Stimulated activated CD4-positive, alpha-beta T cell treated with anti-CD3 and anti-CD28 coated beads, Interleukin-15, amount 100 ng/mL, for 48 hours (primary cell): ENCODE measurements at regions not wholly inside any gene's neighbourhood (a gene's known extent, or its start where the extent isn't known, plus 50 kb on each side); places are given as distances from the start of the nearest gene placed in this dataset.
"Not testable (repeated sequence)": the region's sequence is repeated elsewhere in the genome, so short reads cannot be mapped to it uniquely, and the experiment has no call there.

Experiments
- DNase-seq, 2 donors: peaks; one replicate each; pipeline ENCODE4 v3.0.0-alpha.2; 2020; ENCODE audit warnings: low read depth in 2 of 2

- no peak for DNase-seq
These were observed 357.7 kb upstream of the BOD1L1 start for GRCh38 chr4:13984991-13985800.

GRCh38 chr4:13985837-13986236 is 358.3 kb upstream of the BOD1L1 start:
- DNase-seq: no peak

GRCh38 chr4:13986548-13986947 is 359.0 kb upstream of the BOD1L1 start:
- DNase-seq: no peak

GRCh38 chr4:13988353-13989305 is 361.1 kb upstream of the BOD1L1 start:
- no peak for DNase-seq

- no peak for DNase-seq
These were observed 362.0 kb upstream of the BOD1L1 start for GRCh38 chr4:13989501-13989900.

GRCh38 chr4:13990596-13991589 is 363.4 kb upstream of the BOD1L1 start:
- no peak for DNase-seq

- no peak for DNase-seq
These were observed 364.5 kb upstream of the BOD1L1 start for GRCh38 chr4:13992041-13992440.

- no peak for DNase-seq
These were observed 365.5 kb upstream of the BOD1L1 start for GRCh38 chr4:13992975-13993520.

GRCh38 chr4:13994016-13994415 is 366.5 kb upstream of the BOD1L1 start:
- DNase-seq: no peak

GRCh38 chr4:13998850-13999445 is 371.4 kb upstream of the BOD1L1 start:
- DNase-seq: no peak

- DNase-seq: no peak
These were observed 372.7 kb upstream of the BOD1L1 start for GRCh38 chr4:14000091-14000814.

GRCh38 chr4:14002331-14002730 is 374.8 kb upstream of the BOD1L1 start:
- not testable (repeated sequence) for DNase-seq

GRCh38 chr4:14008494-14008893 is 381.0 kb upstream of the BOD1L1 start:
- no peak for DNase-seq

GRCh38 chr4:14018191-14018853 is 390.8 kb upstream of the BOD1L1 start:
- DNase-seq: no peak

GRCh38 chr4:14022456-14022855 is 394.9 kb upstream of the BOD1L1 start:
- DNase-seq: no peak

- DNase-seq: no peak
These were observed 395.5 kb upstream of the BOD1L1 start for GRCh38 chr4:14023036-14023435.

GRCh38 chr4:14023896-14024295 is 396.4 kb upstream of the BOD1L1 start:
- no peak for DNase-seq

GRCh38 chr4:14025111-14025510 is 397.6 kb upstream of the BOD1L1 start:
- no peak for DNase-seq

GRCh38 chr4:14025891-14026290 is 398.4 kb upstream of the BOD1L1 start:
- no peak for DNase-seq

GRCh38 chr4:14028862-14029261 is 401.3 kb upstream of the BOD1L1 start:
- DNase-seq: no peak
